Tibial nerve (tissue), 4 donors: ENCODE measurements at regions not wholly inside any gene's neighbourhood (a gene's known extent, or its start where the extent isn't known, plus 50 kb on each side); places are given as distances from the start of the nearest gene placed in this dataset.

ENCODE experiments used
- EP300 ChIP-seq, 2 donors: sonication (generic); formaldehyde crosslinking; IDR thresholded peaks; one replicate each; pipeline ENCODE4 v1.6.1; 2017; ENCODE audit warnings: antibody characterized with exemption in 2 of 2, mild to moderate bottlenecking in 1 of 2
- TF ChIP-seq, protein P1 (sequence below), 5 experiments: fragments of 200-600 bp in 3 of 5; fragments of 450-650 bp in 2 of 5; sonication (generic) in 3 of 5; IDR thresholded peaks; one replicate each; pipeline ENCODE4 v1.5.1; 2016 to 2019; ENCODE audit warnings: antibody characterized with exemption in 5 of 5, mild to moderate bottlenecking in 3 of 5, moderate library complexity in 2 of 5

DNA sequence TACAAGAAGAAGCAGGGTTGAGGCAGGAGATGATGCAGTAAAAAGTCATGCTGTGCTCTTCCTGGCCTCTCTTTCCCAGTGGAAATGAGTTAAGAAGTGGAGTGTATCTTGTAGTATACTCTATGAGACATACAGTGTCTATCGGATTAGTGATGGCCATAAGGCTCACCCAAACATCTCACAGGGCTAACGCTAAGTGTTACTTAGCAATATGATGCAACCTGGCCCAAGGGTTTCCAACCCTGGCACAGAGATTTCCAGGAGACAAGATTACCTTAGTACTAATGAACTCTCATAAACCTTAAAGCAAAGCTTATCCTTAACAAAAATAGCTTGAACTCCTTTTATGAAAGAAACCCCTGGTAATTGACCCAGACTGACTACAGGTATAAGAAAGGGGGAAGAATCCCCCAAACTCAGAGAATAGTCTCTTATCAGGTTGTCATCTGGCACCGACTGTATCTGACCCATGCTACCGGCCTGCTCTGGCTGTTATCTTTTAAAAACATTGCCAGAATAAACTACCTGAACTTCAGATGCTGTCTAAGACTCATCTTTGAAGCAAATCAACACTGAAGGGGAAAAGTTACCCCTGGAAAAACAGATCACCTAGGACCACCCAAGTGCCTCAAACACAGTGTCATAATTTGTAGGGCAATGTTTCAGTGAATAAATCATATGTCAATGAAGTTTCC lies 1002.0 kb downstream of the REEP3 start:
- TF ChIP-seq EP300 (IDR thresholded peaks at IDR 0.05): no peak
- TF ChIP-seq, protein P1, sequence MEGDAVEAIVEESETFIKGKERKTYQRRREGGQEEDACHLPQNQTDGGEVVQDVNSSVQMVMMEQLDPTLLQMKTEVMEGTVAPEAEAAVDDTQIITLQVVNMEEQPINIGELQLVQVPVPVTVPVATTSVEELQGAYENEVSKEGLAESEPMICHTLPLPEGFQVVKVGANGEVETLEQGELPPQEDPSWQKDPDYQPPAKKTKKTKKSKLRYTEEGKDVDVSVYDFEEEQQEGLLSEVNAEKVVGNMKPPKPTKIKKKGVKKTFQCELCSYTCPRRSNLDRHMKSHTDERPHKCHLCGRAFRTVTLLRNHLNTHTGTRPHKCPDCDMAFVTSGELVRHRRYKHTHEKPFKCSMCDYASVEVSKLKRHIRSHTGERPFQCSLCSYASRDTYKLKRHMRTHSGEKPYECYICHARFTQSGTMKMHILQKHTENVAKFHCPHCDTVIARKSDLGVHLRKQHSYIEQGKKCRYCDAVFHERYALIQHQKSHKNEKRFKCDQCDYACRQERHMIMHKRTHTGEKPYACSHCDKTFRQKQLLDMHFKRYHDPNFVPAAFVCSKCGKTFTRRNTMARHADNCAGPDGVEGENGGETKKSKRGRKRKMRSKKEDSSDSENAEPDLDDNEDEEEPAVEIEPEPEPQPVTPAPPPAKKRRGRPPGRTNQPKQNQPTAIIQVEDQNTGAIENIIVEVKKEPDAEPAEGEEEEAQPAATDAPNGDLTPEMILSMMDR (IDR thresholded peaks at IDR 0.05): no peak
